ENCODE measurements at regions not wholly inside any gene's neighbourhood (a gene's known extent, or its start where the extent isn't known, plus 50 kb on each side); places are given as distances from the start of the nearest gene placed in this dataset.

DNA sequence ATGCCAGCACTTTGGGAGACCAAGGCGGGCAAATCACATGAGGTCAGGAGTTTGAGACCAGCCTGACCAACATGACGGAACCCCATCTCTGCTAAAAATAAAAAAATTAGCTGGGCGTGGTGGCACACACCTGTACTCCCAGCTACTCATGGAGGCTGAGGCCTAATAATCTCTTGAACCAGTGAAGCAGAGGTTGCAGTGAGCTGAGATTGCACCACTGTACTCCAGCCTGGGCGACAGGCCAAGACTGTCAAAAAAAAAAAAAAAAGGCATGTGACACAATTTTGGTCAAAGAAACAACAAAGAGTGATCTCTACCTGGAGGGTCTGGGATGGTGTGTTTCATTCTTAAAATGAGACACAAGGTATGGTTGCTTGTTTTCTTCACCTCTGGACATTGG is 188.2 kb upstream of the HS3ST1 start:
- H2AFZ ChIP-seq (replicated peaks; ENCODE audit: low read length, poor library complexity) = no peak overlapping the region
- no peaks in the 10 kb centered on the region for H4K20me1 ChIP-seq (ENCODE audit: insufficient read depth, low read length)
- H2BK15ac ChIP-seq (ENCODE audit: low read depth, low read length) = no peak overlapping the region
- no peak overlapping the region for H2AK9ac ChIP-seq (replicated peaks; ENCODE audit: low read depth, low read length, poor library complexity)
- no peaks in the 10 kb centered on the region for H3K9me1 ChIP-seq (ENCODE audit: insufficient read depth, low read length)
- CTCF ChIA-PET = no interaction called here
- H3K23ac ChIP-seq (ENCODE audit: low read depth, low read length) = no peak overlapping the region
- dilution Hi-C loops (cut with HindIII; ENCODE audit: low sequenced_read_pairs, unreplicated experiment) (no loop called here), intact Hi-C loops (cut with micrococcal nuclease) (no loop called here), in situ Hi-C loops (cut with MboI; ENCODE audit: low sequenced_read_pairs) (no loop called here)
- no peak for ATAC-seq (ENCODE audit: low read depth)
- no peak overlapping the region for H3K56ac ChIP-seq (ENCODE audit: extremely low read depth, insufficient read depth, low read length)
- no peak overlapping the region for H3K4me2 ChIP-seq (ENCODE audit: low read depth, low read length)
- no peak for DNase-seq
- no peaks in the 10 kb centered on the region for H3K9me3 ChIP-seq (ENCODE audit: control insufficient read depth, insufficient read depth, low read length)
- no peaks in the 10 kb centered on the region for H3K36me3 ChIP-seq (ENCODE audit: control insufficient read depth, insufficient read depth, low read length)
- no peak overlapping the region for H3K27ac ChIP-seq (ENCODE audit: insufficient read depth, low read length)
- no peak overlapping the region for H2BK120ac ChIP-seq (ENCODE audit: low read depth, low read length)
- TF ChIP-seq RCOR1 (IDR thresholded peaks at IDR 0.05; ENCODE audit: insufficient replicate concordance, low read length) (no peak), CEBPB (IDR thresholded peaks at IDR 0.05; ENCODE audit: low read depth, low read length) (no peak), SMC3 (IDR thresholded peaks at IDR 0.05; ENCODE audit: low read depth, low read length) (no peak), MAFK (IDR thresholded peaks at IDR 0.05; ENCODE audit: low read depth, low read length) (no peak)
- no peak overlapping the region for H4K5ac ChIP-seq (ENCODE audit: low read depth, low read length)
- H3K4ac ChIP-seq (ENCODE audit: low read depth, low read length) = no peak overlapping the region
- H3K9ac ChIP-seq (ENCODE audit: low read depth, low read length) = no peak overlapping the region
- H4K8ac ChIP-seq (ENCODE audit: low read depth in 2 of 2, low read length in 2 of 2) = no peak overlapping the region
- no peak overlapping the region for H2BK20ac ChIP-seq (ENCODE audit: low read depth, low read length)
- no peaks in the 10 kb centered on the region for H3K27me3 ChIP-seq (ENCODE audit: control insufficient read depth, insufficient read depth, low read length)
- H4K91ac ChIP-seq (ENCODE audit: insufficient read depth, low read depth, low read length) = no peak overlapping the region
- H2BK5ac ChIP-seq (ENCODE audit: low read depth, low read length, poor library complexity, severe bottlenecking) = no peak overlapping the region
- POLR2A ChIA-PET (ENCODE audit: unreplicated experiment) = no interaction called here
- BruUV-seq (replicated peaks) = no TSS peak
- H3K79me1 ChIP-seq (ENCODE audit: low read depth in 1 of 2, low read length in 2 of 2) = no peaks in the 10 kb centered on the region
- H2AK5ac ChIP-seq (ENCODE audit: low read depth, low read length) = no peak overlapping the region
- no peak overlapping the region for H3K14ac ChIP-seq (replicated peaks; ENCODE audit: low read depth, low read length)
- no peak overlapping the region for H3K4me3 ChIP-seq (ENCODE audit: insufficient read depth, low read depth, low read length)
- H3K4me1 ChIP-seq (ENCODE audit: control insufficient read depth, insufficient read depth, low read length) = peaks cover 1% of the 10 kb centered on the region; the same call in 1 of the 2 replicates
- 100% methylated on average over 1 of the region's 4 CpGs; no CpG with 5 or more reads in 1 of the 2 experiments for WGBS, 2 experiments (ENCODE audit: extremely low coverage in 2 of 2, insufficient read length in 1 of 2)
- no peak overlapping the region for H3K18ac ChIP-seq (ENCODE audit: low read depth, low read length)
